OCI-LY1 (cell line): ENCODE measurements at regions not wholly inside any gene's neighbourhood (a gene's known extent, or its start where the extent isn't known, plus 50 kb on each side); places are given as distances from the start of the nearest gene placed in this dataset.

Source experiments
- EZH2 ChIP-seq: fragments of 200-600 bp; sonication (generic), shearing (Covaris generic); IDR thresholded peaks from 2 replicates; pipeline ENCODE4 v1.8.0; 2017; ENCODE audit warnings: borderline replicate concordance, mixed run types, mild to moderate bottlenecking, antibody characterized with exemption, low read length, moderate library complexity, mixed read lengths
- TF ChIP-seq, protein P1 (sequence below): fragments of 200-600 bp; sonication (generic), shearing (Covaris generic); IDR thresholded peaks from 2 replicates; pipeline ENCODE4 v1.5.1; 2017; ENCODE audit warnings: mild to moderate bottlenecking, antibody characterized with exemption, low read length, moderate library complexity, mixed read lengths

DNA sequence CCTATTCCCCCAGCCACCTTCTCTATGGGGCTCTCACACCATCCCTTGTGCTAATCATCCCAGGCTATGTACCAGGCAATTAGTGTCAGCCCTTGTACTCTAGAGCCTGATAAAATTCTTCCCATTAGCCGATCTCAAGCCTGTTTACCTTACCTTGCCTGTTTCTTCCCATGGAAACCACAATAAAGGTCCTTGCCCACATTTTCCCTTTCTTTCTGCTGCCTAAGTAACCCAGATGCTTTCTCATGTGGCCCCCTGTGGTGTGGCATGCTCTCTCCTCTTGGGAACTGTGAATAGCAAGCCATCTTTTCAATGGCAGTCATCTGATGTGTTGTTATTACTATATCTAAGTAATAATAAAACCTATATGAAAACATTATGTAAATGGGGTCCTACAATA lies 265.8 kb upstream of the ELAC2 start:
- TF ChIP-seq EZH2, result no peak
- TF ChIP-seq, protein P1, sequence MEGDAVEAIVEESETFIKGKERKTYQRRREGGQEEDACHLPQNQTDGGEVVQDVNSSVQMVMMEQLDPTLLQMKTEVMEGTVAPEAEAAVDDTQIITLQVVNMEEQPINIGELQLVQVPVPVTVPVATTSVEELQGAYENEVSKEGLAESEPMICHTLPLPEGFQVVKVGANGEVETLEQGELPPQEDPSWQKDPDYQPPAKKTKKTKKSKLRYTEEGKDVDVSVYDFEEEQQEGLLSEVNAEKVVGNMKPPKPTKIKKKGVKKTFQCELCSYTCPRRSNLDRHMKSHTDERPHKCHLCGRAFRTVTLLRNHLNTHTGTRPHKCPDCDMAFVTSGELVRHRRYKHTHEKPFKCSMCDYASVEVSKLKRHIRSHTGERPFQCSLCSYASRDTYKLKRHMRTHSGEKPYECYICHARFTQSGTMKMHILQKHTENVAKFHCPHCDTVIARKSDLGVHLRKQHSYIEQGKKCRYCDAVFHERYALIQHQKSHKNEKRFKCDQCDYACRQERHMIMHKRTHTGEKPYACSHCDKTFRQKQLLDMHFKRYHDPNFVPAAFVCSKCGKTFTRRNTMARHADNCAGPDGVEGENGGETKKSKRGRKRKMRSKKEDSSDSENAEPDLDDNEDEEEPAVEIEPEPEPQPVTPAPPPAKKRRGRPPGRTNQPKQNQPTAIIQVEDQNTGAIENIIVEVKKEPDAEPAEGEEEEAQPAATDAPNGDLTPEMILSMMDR, result no peak
